T-helper 9 cell (primary cell): ENCODE measurements at regions not wholly inside any gene's neighbourhood (a gene's known extent, or its start where the extent isn't known, plus 50 kb on each side); places are given as distances from the start of the nearest gene placed in this dataset.
"Not testable (repeated sequence)": the region's sequence is repeated elsewhere in the genome, so short reads cannot be mapped to it uniquely, and the experiment has no call there.

Experiments used
- DNase-seq: peaks from one replicate; pipeline ENCODE4 v3.0.0-alpha.2; 2020

GRCh38 chrX:27404366-27404765 lies 58.8 kb downstream of the PPP4R3C start:
- DNase-seq, result no peak

GRCh38 chrX:27399146-27399456 lies 64.0 kb downstream of the PPP4R3C start:
- no peak for DNase-seq

- DNase-seq, result no peak
These were observed 71.5 kb downstream of the PPP4R3C start for GRCh38 chrX:27391623-27392022.

- DNase-seq, result no peak
These were observed 81.7 kb downstream of the PPP4R3C start for GRCh38 chrX:27381419-27381818.

GRCh38 chrX:27380163-27380845 lies 82.8 kb downstream of the PPP4R3C start:
- DNase-seq, result no peak

GRCh38 chrX:27354021-27354420 lies 109.1 kb downstream of the PPP4R3C start:
- no peak for DNase-seq

GRCh38 chrX:27350476-27350875 lies 112.7 kb downstream of the PPP4R3C start:
- DNase-seq, result no peak

- peak; percentile 21 for DNase-seq
These were observed 126.6 kb downstream of the PPP4R3C start for GRCh38 chrX:27336466-27337091.

- no peak for DNase-seq
These were observed 141.5 kb downstream of the PPP4R3C start for GRCh38 chrX:27321632-27322031.

- DNase-seq, result no peak
These were observed 153.7 kb downstream of the PPP4R3C start for GRCh38 chrX:27309406-27309805.

- no peak for DNase-seq
These were observed 155.6 kb downstream of the PPP4R3C start for GRCh38 chrX:27307546-27307945.

GRCh38 chrX:27292552-27292951 lies 170.6 kb downstream of the PPP4R3C start:
- not testable (repeated sequence) for DNase-seq

- no peak for DNase-seq
These were observed 186.4 kb downstream of the PPP4R3C start for GRCh38 chrX:27276751-27277150.

- no peak for DNase-seq
These were observed 208.5 kb downstream of the PPP4R3C start for GRCh38 chrX:27254656-27255055.

GRCh38 chrX:27251369-27251768 lies 211.8 kb downstream of the PPP4R3C start:
- no peak for DNase-seq

- no peak for DNase-seq
These were observed 220.6 kb downstream of the PPP4R3C start for GRCh38 chrX:27242581-27242980.

GRCh38 chrX:27241981-27242380 lies 221.2 kb downstream of the PPP4R3C start:
- no peak for DNase-seq

- DNase-seq, result not testable (repeated sequence)
These were observed 223.1 kb downstream of the PPP4R3C start for GRCh38 chrX:27240042-27240441.

- no peak for DNase-seq
These were observed 226.5 kb downstream of the PPP4R3C start for GRCh38 chrX:27236681-27237080.

- DNase-seq, result no peak
These were observed 233.4 kb downstream of the PPP4R3C start for GRCh38 chrX:27229721-27230120.

GRCh38 chrX:27222661-27223060 lies 240.5 kb downstream of the PPP4R3C start:
- DNase-seq, result no peak

GRCh38 chrX:27186671-27187070 lies 276.5 kb downstream of the PPP4R3C start:
- DNase-seq, result peak; percentile 5

- DNase-seq, result no peak
These were observed 299.9 kb downstream of the PPP4R3C start for GRCh38 chrX:27163236-27163635.

GRCh38 chrX:27162496-27162895 lies 300.6 kb downstream of the PPP4R3C start:
- DNase-seq, result no peak

GRCh38 chrX:27156921-27157320 lies 306.2 kb downstream of the PPP4R3C start:
- not testable (repeated sequence) for DNase-seq
